H1 (cell line): ENCODE measurements at regions not wholly inside any gene's neighbourhood (a gene's known extent, or its start where the extent isn't known, plus 50 kb on each side); places are given as distances from the start of the nearest gene placed in this dataset.

Experiments
- CTCF ChIA-PET: fragments of 300-600 bp; sonication (Branson Sonifier 250); formaldehyde crosslinking; loops from one replicate; lab custom pipeline; 2021; ENCODE audit not compliant: partially characterized antibody; lab: Charles Lee
- POLR2A ChIA-PET: fragments of 300-600 bp; sonication (Branson Sonifier 250); formaldehyde crosslinking; loops from one replicate; lab custom pipeline; 2021; ENCODE audit warnings: inconsistent platforms; ENCODE audit not compliant: partially characterized antibody; lab: Charles Lee
- DNase-seq, 2 experiments: peaks; one replicate each; pipeline versions ENCODE4 v3.0.0 to v3.0.0-alpha.2; 2010 to 2022; ENCODE audit warnings: low spot score in 2 of 2, low read depth in 1 of 2, mixed read lengths in 1 of 2
- FAIRE-seq: peaks from 2 replicates; lab custom pipeline; 2011; peaks lifted over from hg19 to GRCh38; lab: Jason Lieb, UNC
- H2AFZ ChIP-seq: 2 replicates; pipeline ENCODE4 v1.8.1; 2012; ENCODE audit warnings: low read length, inconsistent platforms
- H2AK5ac ChIP-seq: 2 replicates; pipeline ENCODE4 v1.6.1; 2013; ENCODE audit warnings: low read depth, low read length
- H2BK120ac ChIP-seq: replicated peaks from 2 replicates; pipeline ENCODE3; 2013; ENCODE audit warnings: low read depth, low read length, inconsistent platforms
- H2BK12ac ChIP-seq: 2 replicates; pipeline ENCODE4 v1.6.1; 2013; ENCODE audit warnings: low read depth, low read length
- H2BK15ac ChIP-seq: 2 replicates; pipeline ENCODE4 v1.6.1; 2013; ENCODE audit warnings: low read length
- H2BK20ac ChIP-seq: 2 replicates; pipeline ENCODE4 v1.6.1; 2013; ENCODE audit warnings: low read length
- H2BK5ac ChIP-seq: 2 replicates; pipeline ENCODE4 v1.6.1; 2013; ENCODE audit warnings: low read depth, low read length
- H3K14ac ChIP-seq: 2 replicates; pipeline ENCODE4 v1.6.1; 2013; ENCODE audit warnings: inconsistent platforms; ENCODE audit not compliant: insufficient read length
- H3K18ac ChIP-seq: 2 replicates; pipeline ENCODE4 v1.6.1; 2013; ENCODE audit warnings: low read length; ENCODE audit errors: extremely low read depth
- H3K23ac ChIP-seq: 2 replicates; pipeline ENCODE4 v1.6.1; 2013; ENCODE audit warnings: inconsistent platforms; ENCODE audit not compliant: insufficient read length
- H3K23me2 ChIP-seq: 2 replicates; pipeline ENCODE4 v1.6.1; 2013; ENCODE audit warnings: low read depth, low read length
- H3K27ac ChIP-seq: 2 replicates; pipeline ENCODE4 v1.6.1; 2011; ENCODE audit warnings: low read depth, low read length, inconsistent platforms
- H3K27me3 ChIP-seq, 4 experiments: replicated peaks in 1 of 4; 1 replicate in 1 of 4; 2 replicates in 3 of 4; pipeline versions ENCODE4 v1.6.1 to v1.8.1; 2011 to 2013; ENCODE audit warnings: low read length in 3 of 4, mild to moderate bottlenecking in 3 of 4, inconsistent platforms in 2 of 4, mixed read lengths in 2 of 4, moderate library complexity in 1 of 4; ENCODE audit not compliant: control insufficient read depth in 3 of 4, insufficient read depth in 3 of 4; ENCODE audit errors: extremely low read depth in 1 of 4
- H3K36me3 ChIP-seq, 4 experiments: 2 replicates each; pipeline versions ENCODE4 v1.6.1 to v1.8.1; 2011 to 2013; ENCODE audit warnings: mild to moderate bottlenecking in 4 of 4, low read length in 3 of 4, moderate library complexity in 2 of 4, control low read depth in 1 of 4, inconsistent platforms in 1 of 4; ENCODE audit not compliant: insufficient read depth in 4 of 4, control insufficient read depth in 2 of 4
- H3K4ac ChIP-seq: replicated peaks from 2 replicates; pipeline ENCODE3; 2013; ENCODE audit warnings: low read length, low read depth, mixed read lengths, inconsistent platforms; ENCODE audit not compliant: insufficient read length
- H3K4me1 ChIP-seq, 4 experiments: replicated peaks in 1 of 4; 1 replicate in 1 of 4; 2 replicates in 3 of 4; pipeline versions ENCODE4 v1.6.1 to v1.8.1; 2011 to 2013; ENCODE audit warnings: low read length in 3 of 4, inconsistent platforms in 2 of 4, mixed read lengths in 1 of 4; ENCODE audit not compliant: insufficient read depth in 4 of 4, control insufficient read depth in 3 of 4
- H3K4me2 ChIP-seq, 2 experiments: 2 replicates each; pipeline versions ENCODE4 v1.6.1 to v1.8.1; 2011 to 2013; ENCODE audit warnings: low read depth in 2 of 2, low read length in 2 of 2, control low read depth in 1 of 2, inconsistent platforms in 1 of 2, mild to moderate bottlenecking in 1 of 2; ENCODE audit not compliant: insufficient read depth in 1 of 2
- H3K4me3 ChIP-seq, 4 experiments: fragments of 200-600, 300-600 bp in 1 of 4; sonication (generic), shearing (Covaris generic), sonication (Bioruptor Twin) in 1 of 4; 2 replicates each; pipeline versions ENCODE4 v1.5.1 to v1.8.1; 2011 to 2016; ENCODE audit warnings: low read length in 4 of 4, low read depth in 3 of 4, control low read depth in 2 of 4, inconsistent platforms in 2 of 4, mild to moderate bottlenecking in 2 of 4, mixed read lengths in 1 of 4, moderate library complexity in 1 of 4; ENCODE audit not compliant: insufficient read depth in 2 of 4; ENCODE audit errors: extremely low read depth in 1 of 4
- H3K56ac ChIP-seq: replicated peaks from 2 replicates; pipeline ENCODE3; 2013; ENCODE audit warnings: low read depth, mild to moderate bottlenecking, mixed read lengths, low read length, inconsistent platforms; ENCODE audit not compliant: insufficient read length
- H3K79me1 ChIP-seq: 2 replicates; pipeline ENCODE4 v1.6.1; 2013; ENCODE audit warnings: low read depth, low read length, control low read depth
- H3K79me2 ChIP-seq, 2 experiments: 2 replicates each; pipeline versions ENCODE4 v1.6.1 to v1.8.1; 2012 to 2013; ENCODE audit warnings: low read length in 2 of 2, mild to moderate bottlenecking in 2 of 2, inconsistent platforms in 1 of 2; ENCODE audit not compliant: insufficient read depth in 2 of 2, control insufficient read depth in 1 of 2
- H3K9ac ChIP-seq, 4 experiments: replicated peaks in 1 of 4; 1 replicate in 1 of 4; 2 replicates in 3 of 4; pipeline versions ENCODE4 v1.6.1 to v1.8.1; 2011 to 2013; ENCODE audit warnings: low read depth in 3 of 4, low read length in 3 of 4, control low read depth in 2 of 4, mild to moderate bottlenecking in 2 of 4, moderate library complexity in 2 of 4, inconsistent platforms in 1 of 4; ENCODE audit errors: extremely low read depth in 1 of 4
- H3K9me3 ChIP-seq, 2 experiments: 2 replicates each; pipeline versions ENCODE4 v1.6.1 to v1.8.1; 2012 to 2013; ENCODE audit warnings: mild to moderate bottlenecking in 2 of 2, moderate library complexity in 2 of 2, control low read depth in 1 of 2, inconsistent platforms in 1 of 2, low read depth in 1 of 2, low read length in 1 of 2, mixed read lengths in 1 of 2; ENCODE audit not compliant: insufficient read depth in 2 of 2
- H4K20me1 ChIP-seq, 2 experiments: replicated peaks in 1 of 2; 2 replicates each; pipeline versions ENCODE3 to v1.8.1; 2011 to 2013; ENCODE audit warnings: inconsistent platforms in 2 of 2, low read length in 2 of 2, mild to moderate bottlenecking in 1 of 2; ENCODE audit not compliant: insufficient read depth in 2 of 2, control insufficient read depth in 1 of 2
- H4K5ac ChIP-seq: 2 replicates; pipeline ENCODE4 v1.6.1; 2013; ENCODE audit warnings: low read length, low read depth, mixed read lengths, inconsistent platforms; ENCODE audit not compliant: insufficient read length
- H4K8ac ChIP-seq: 2 replicates; pipeline ENCODE4 v1.8.0; 2013; ENCODE audit warnings: mild to moderate bottlenecking, moderate library complexity, low read length, inconsistent platforms; ENCODE audit not compliant: insufficient read depth; ENCODE audit errors: extremely low read depth
- H4K91ac ChIP-seq: replicated peaks from 2 replicates; pipeline ENCODE3; 2013; ENCODE audit warnings: low read length, mixed read lengths, inconsistent platforms; ENCODE audit not compliant: insufficient read length
- CTCF ChIP-seq, 3 experiments: IDR thresholded peaks; 1 replicate in 2 of 3; 2 replicates in 1 of 3; pipeline versions ENCODE4 v1.5.1 to v1.6.1; 2011; ENCODE audit warnings: low read length in 3 of 3, mild to moderate bottlenecking in 3 of 3, inconsistent platforms in 2 of 3, low read depth in 1 of 3, moderate library complexity in 1 of 3; ENCODE audit not compliant: insufficient read depth in 1 of 3; ENCODE audit errors: control extremely low read depth in 1 of 3
- GABPA ChIP-seq: IDR thresholded peaks from 2 replicates; pipeline ENCODE4 v1.6.1; 2011; ENCODE audit warnings: mild to moderate bottlenecking, low read length, moderate library complexity, borderline replicate concordance; ENCODE audit not compliant: insufficient read depth
- KDM1A ChIP-seq: fragments of 200-600, 300-600 bp; sonication (generic); IDR thresholded peaks from 2 replicates; pipeline ENCODE4 v1.7.1; 2016; ENCODE audit warnings: mild to moderate bottlenecking, low read length, borderline replicate concordance
- RNF2 ChIP-seq: fragments of 200-900, 300-1000 bp; sonication (generic); IDR thresholded peaks from 2 replicates; pipeline ENCODE4 v1.7.1; 2016; ENCODE audit warnings: borderline replicate concordance, low read depth, mild to moderate bottlenecking, antibody characterized with exemption, low read length; ENCODE audit not compliant: poor library complexity, severe bottlenecking; ENCODE audit errors: missing control alignments
- SP1 ChIP-seq: IDR thresholded peaks from 2 replicates; pipeline ENCODE4 v1.6.1; 2011; ENCODE audit warnings: low read depth, low read length
- WGBS, 2 experiments: shearing (Covaris generic) in 1 of 2; methylation state at CpG; one replicate each; pipeline versions ENCODE4 v1.1.6 to v1.1.7; 2013 to 2015; ENCODE audit warnings: low lambda C conversion rate in 2 of 2, mixed read lengths in 2 of 2, inconsistent platforms in 1 of 2, low coverage in 1 of 2, missing lambda C conversion rate in 1 of 2; ENCODE audit not compliant: insufficient replicate concordance in 2 of 2, insufficient coverage in 1 of 2, insufficient read length in 1 of 2; ENCODE audit errors: extremely low coverage in 1 of 2, missing lambda C conversion rate in 1 of 2; 5-methylcytosine and 5-hydroxymethylcytosine counted together

GRCh38 chr9:107888773-107889227 is 399.2 kb upstream of the KLF4 start:
- H3K4me3 ChIP-seq, result no peak overlapping the region
- H3K9me3 ChIP-seq, result no peaks in the 10 kb centered on the region
- H4K5ac ChIP-seq, result no peak overlapping the region
- CTCF ChIA-PET, result no interaction called here
- H2AK5ac ChIP-seq, result no peak overlapping the region
- no peak overlapping the region for H3K56ac ChIP-seq
- no peak overlapping the region for H4K8ac ChIP-seq
- no peak overlapping the region for H2BK5ac ChIP-seq
- H4K20me1 ChIP-seq, result no peaks in the 10 kb centered on the region
- H2BK15ac ChIP-seq, result no peak overlapping the region
- H3K79me1 ChIP-seq, result no peaks in the 10 kb centered on the region
- TF ChIP-seq GABPA (no peak), SP1 (no peak), CTCF (IDR thresholded peaks at IDR 0.05; ENCODE audit: control extremely low read depth in 1 of 3, insufficient read depth in 1 of 3, low read depth in 1 of 3, low read length in 3 of 3) (no peak), KDM1A (no peak), RNF2 (no peak)
- no peak overlapping the region for H3K4me2 ChIP-seq
- DNase-seq (no peak), FAIRE-seq (no peak)
- 95% methylated on average over 2 of the region's 2 CpGs; no CpG with 5 or more reads in 1 of the 2 experiments for WGBS, 2 experiments
- H3K4me1 ChIP-seq, result no peaks in the 10 kb centered on the region
- H3K36me3 ChIP-seq, result no peaks in the 10 kb centered on the region
- no peaks in the 10 kb centered on the region for H3K79me2 ChIP-seq
- no peak overlapping the region for H2BK12ac ChIP-seq
- H3K27me3 ChIP-seq, result no peaks in the 10 kb centered on the region
- no peak overlapping the region for H3K14ac ChIP-seq
- H4K91ac ChIP-seq, result no peak overlapping the region
- no peak overlapping the region for H3K18ac ChIP-seq
- H3K23ac ChIP-seq, result no peak overlapping the region
- no peak overlapping the region for H2AFZ ChIP-seq
- H3K27ac ChIP-seq, result no peak overlapping the region
- H3K9ac ChIP-seq, result no peak overlapping the region
- H2BK20ac ChIP-seq, result no peak overlapping the region
- H3K23me2 ChIP-seq, result no peaks in the 10 kb centered on the region
- POLR2A ChIA-PET, result no interaction called here
- H3K4ac ChIP-seq, result no peak overlapping the region
- H2BK120ac ChIP-seq, result peak overlapping the region; percentile 33
